Activated naive CD4-positive, alpha-beta T cell treated with anti-CD3 and anti-CD28 coated beads for 36 hours (primary cell): ENCODE measurements at regions not wholly inside any gene's neighbourhood (a gene's known extent, or its start where the extent isn't known, plus 50 kb on each side); places are given as distances from the start of the nearest gene placed in this dataset.
"Not testable (repeated sequence)": the region's sequence is repeated elsewhere in the genome, so short reads cannot be mapped to it uniquely, and the experiment has no call there.

Experiments
- CTCF ChIA-PET: fragments of 350-600 bp; sonication (Branson Sonifier 250); formaldehyde crosslinking; loops from one replicate; lab custom pipeline; 2021; ENCODE audit warnings: antibody characterized with exemption; lab: Charles Lee
- DNase-seq: peaks from one replicate; pipeline ENCODE4 v3.0.0-alpha.2; 2020
- H3K27ac Mint-ChIP-seq: one replicate; pipeline ENCODE4 v1.8.0; 2021; ENCODE audit warnings: mild to moderate bottlenecking, mixed read lengths
- H3K27me3 Mint-ChIP-seq: one replicate; pipeline ENCODE4 v1.8.0; 2021; ENCODE audit warnings: low read depth, mixed read lengths
- H3K36me3 Mint-ChIP-seq: one replicate; pipeline ENCODE4 v1.8.0; 2021; ENCODE audit warnings: low read depth, mixed read lengths
- H3K4me1 Mint-ChIP-seq: one replicate; pipeline ENCODE4 v1.8.0; 2021; ENCODE audit warnings: low read depth, mixed read lengths
- H3K4me3 Mint-ChIP-seq: one replicate; pipeline ENCODE4 v1.8.0; 2021; ENCODE audit warnings: mild to moderate bottlenecking, moderate library complexity, mixed read lengths
- H3K9me3 Mint-ChIP-seq: one replicate; pipeline ENCODE4 v1.8.0; 2021; ENCODE audit warnings: mixed read lengths
- intact Hi-C: fragments of 100-400 bp; cut with micrococcal nuclease; formaldehyde crosslinking; loops from one replicate; pipeline ENCODE4 v1.15.1; 2023

DNA sequence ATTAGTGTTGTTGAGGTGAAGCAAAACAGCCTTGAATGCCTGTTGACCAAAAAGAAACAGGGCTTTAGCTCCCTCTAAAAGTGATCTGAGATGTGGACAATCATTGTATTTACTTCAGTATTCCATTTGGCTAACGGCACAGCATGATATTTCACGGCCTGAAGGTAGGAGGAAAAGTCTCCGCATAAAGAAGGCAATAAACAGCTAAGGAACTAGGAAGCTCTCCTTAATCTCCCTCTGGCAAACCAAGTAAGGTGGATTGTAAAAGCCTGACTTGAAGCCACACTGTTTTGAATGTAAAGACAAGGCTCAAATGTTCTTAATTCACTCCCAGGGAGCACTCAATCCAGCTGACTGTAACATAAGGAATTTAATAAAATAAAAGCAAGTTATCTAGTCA, 160.0 kb upstream of the ZNF804B start:
- no peaks in the 10 kb centered on the region for H3K4me1 Mint-ChIP-seq
- CTCF ChIA-PET = interaction anchor here (0.5 kb wide), 1 partner anchor 434 kb away, joined by 6 read pairs; no protein-coding TSS in a partner anchor
- DNase-seq = no peak
- no peak overlapping the region for H3K4me3 Mint-ChIP-seq
- H3K36me3 Mint-ChIP-seq = no peaks in the 10 kb centered on the region
- no peak overlapping the region for H3K27ac Mint-ChIP-seq
- peaks cover 2% of the 10 kb centered on the region for H3K9me3 Mint-ChIP-seq
- intact Hi-C loops = no loop called here
- H3K27me3 Mint-ChIP-seq = no peaks in the 10 kb centered on the region

DNA sequence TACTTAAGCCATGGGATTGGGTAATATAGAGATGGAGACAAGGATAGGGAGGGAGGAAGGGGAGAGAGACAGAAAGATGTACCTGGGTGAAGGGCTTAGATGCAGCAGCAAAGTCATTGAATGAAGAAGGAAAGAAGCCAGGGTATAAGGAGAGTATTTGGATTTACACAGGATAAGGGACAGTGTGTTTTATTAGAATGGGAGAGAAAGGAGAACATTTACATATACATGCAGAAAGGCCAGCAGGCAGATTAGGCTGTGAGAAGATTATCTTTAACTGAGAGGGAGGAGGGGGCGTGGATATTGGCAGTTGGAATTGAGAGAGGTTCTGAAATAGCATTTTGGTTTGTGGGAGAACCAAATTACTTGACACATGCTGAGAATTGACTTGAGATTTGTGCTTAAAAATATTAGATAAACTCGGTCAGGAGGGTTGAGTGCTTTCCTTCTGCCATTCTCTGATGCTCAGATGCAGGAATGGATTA, 161.5 kb upstream of the ZNF804B start:
- Mint-ChIP-seq H3K4me1 (no peaks in the 10 kb centered on the region), H3K36me3 (no peaks in the 10 kb centered on the region), H3K27me3 (no peaks in the 10 kb centered on the region), H3K4me3 (no peak overlapping the region), H3K27ac (no peak overlapping the region), H3K9me3 (peaks cover 2% of the 10 kb centered on the region)
- DNase-seq = no peak
- intact Hi-C loops = no loop called here
- CTCF ChIA-PET = no interaction called here

DNA sequence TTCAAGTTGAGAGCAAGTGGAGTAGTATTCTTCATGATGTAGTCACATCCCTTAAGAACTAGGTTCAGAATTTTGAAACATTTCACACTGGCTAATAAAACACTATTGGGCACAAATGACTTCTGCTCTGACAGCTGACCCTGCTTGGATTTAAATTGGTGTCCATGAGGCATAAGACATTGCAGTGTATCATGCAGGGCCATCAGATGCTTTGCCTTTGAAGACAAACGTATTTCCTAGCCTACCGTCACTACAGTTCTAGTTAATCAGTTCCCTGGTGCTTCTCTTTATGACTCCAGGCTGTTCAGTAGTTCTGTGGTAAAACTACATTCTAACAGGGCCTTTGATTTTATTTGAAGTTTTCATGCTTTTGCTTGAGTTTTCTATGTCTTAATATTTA, 168.5 kb upstream of the ZNF804B start:
- Mint-ChIP-seq H3K9me3 (peaks cover 2% of the 10 kb centered on the region), H3K27me3 (no peaks in the 10 kb centered on the region), H3K4me1 (no peaks in the 10 kb centered on the region), H3K36me3 (no peaks in the 10 kb centered on the region), H3K4me3 (no peak overlapping the region), H3K27ac (no peak overlapping the region)
- intact Hi-C loops = no loop called here
- no peak for DNase-seq
- CTCF ChIA-PET = no interaction called here

DNA sequence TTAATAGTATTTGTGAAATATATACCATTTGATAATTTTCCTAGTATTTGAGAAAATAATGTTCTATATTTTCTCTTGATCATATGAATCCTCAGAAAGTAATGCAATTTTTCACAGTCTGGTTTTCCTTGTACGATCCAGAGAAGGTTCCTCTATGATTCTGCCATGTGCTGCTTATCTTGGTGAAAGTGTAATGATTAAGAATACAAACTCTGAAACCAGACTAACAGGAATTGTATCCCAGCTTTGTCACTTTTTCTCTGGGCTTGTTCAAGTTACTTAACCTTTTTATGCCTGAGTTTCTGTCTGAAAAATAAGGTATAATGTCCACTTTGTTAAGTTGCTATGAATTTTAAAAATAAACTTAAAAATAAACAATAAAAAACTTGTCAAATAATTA, 169.6 kb upstream of the ZNF804B start:
- no peaks in the 10 kb centered on the region for H3K4me1 Mint-ChIP-seq
- DNase-seq = no peak
- H3K36me3 Mint-ChIP-seq = no peaks in the 10 kb centered on the region
- H3K27ac Mint-ChIP-seq = no peak overlapping the region
- CTCF ChIA-PET = no interaction called here
- peaks cover 2% of the 10 kb centered on the region for H3K9me3 Mint-ChIP-seq
- no peaks in the 10 kb centered on the region for H3K27me3 Mint-ChIP-seq
- no peak overlapping the region for H3K4me3 Mint-ChIP-seq
- intact Hi-C loops = no loop called here

DNA sequence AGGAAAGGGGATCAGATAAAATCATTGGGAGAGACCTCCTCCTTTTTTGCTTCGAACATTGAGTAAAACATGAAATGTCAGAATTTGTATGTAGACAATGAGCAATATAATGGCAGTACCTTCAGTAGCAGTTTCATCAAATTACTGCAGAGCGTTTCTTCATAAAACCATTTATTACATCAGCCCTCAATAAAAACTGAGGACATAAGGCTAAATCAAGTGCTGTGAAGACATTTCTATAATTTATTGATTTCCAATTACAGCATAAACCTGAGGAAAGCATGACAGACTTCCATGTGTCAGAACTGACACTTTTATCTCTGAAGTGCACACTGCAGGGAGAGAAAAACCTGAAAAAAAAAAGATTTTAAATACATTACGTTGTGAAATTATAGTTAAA, 172.6 kb upstream of the ZNF804B start:
- no peaks in the 10 kb centered on the region for H3K4me1 Mint-ChIP-seq
- H3K27ac Mint-ChIP-seq = no peak overlapping the region
- no peaks in the 10 kb centered on the region for H3K27me3 Mint-ChIP-seq
- intact Hi-C loops = no loop called here
- CTCF ChIA-PET = no interaction called here
- DNase-seq = no peak
- no peaks in the 10 kb centered on the region for H3K36me3 Mint-ChIP-seq
- H3K9me3 Mint-ChIP-seq = no peaks in the 10 kb centered on the region
- H3K4me3 Mint-ChIP-seq = no peak overlapping the region

DNA sequence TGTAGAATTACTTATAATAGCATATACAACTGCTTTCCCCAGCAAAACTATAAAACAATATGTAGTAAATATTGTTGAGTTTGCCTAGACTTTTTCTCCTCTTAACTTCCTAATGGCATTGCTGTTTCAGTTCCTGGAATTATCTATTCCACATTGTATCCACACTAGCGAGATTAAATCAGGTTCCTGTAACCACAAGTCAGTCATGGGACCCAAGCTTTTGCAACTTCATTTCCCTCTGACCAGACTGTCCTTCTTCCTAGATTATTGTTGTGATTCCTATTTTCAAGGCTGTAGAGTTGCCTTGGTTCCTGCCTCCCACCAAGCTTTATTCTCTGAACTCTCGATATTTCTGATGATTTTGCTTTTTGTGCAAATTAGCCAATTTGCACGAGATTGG, 173.3 kb upstream of the ZNF804B start:
- DNase-seq = no peak
- intact Hi-C loops = no loop called here
- CTCF ChIA-PET = no interaction called here
- H3K9me3 Mint-ChIP-seq = no peaks in the 10 kb centered on the region
- no peaks in the 10 kb centered on the region for H3K36me3 Mint-ChIP-seq
- no peaks in the 10 kb centered on the region for H3K27me3 Mint-ChIP-seq
- H3K4me1 Mint-ChIP-seq = no peaks in the 10 kb centered on the region
- H3K4me3 Mint-ChIP-seq = no peak overlapping the region
- no peak overlapping the region for H3K27ac Mint-ChIP-seq

DNA sequence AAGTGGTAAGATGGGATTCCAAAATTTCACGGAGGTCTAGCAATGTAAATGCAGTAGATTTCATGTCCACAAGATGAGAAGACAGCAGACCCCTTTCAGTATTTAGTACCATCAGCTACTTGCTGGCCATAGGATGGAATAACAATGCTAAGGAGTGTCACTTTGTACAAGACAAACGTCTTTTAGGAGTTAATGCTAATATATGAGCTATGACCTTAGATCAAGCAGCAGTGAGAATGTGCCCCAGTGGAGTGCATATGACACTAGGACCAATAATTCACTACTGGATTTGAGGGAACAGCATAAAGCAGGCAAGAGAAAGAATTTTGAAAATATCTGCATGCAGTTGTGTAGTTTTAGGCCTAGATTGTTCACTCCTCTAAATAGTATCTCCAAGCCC, 182.8 kb upstream of the ZNF804B start:
- no peak overlapping the region for H3K4me3 Mint-ChIP-seq
- CTCF ChIA-PET = no interaction called here
- no peaks in the 10 kb centered on the region for H3K36me3 Mint-ChIP-seq
- intact Hi-C loops = no loop called here
- no peaks in the 10 kb centered on the region for H3K27me3 Mint-ChIP-seq
- H3K9me3 Mint-ChIP-seq = no peaks in the 10 kb centered on the region
- no peak overlapping the region for H3K27ac Mint-ChIP-seq
- DNase-seq = no peak
- no peaks in the 10 kb centered on the region for H3K4me1 Mint-ChIP-seq

DNA sequence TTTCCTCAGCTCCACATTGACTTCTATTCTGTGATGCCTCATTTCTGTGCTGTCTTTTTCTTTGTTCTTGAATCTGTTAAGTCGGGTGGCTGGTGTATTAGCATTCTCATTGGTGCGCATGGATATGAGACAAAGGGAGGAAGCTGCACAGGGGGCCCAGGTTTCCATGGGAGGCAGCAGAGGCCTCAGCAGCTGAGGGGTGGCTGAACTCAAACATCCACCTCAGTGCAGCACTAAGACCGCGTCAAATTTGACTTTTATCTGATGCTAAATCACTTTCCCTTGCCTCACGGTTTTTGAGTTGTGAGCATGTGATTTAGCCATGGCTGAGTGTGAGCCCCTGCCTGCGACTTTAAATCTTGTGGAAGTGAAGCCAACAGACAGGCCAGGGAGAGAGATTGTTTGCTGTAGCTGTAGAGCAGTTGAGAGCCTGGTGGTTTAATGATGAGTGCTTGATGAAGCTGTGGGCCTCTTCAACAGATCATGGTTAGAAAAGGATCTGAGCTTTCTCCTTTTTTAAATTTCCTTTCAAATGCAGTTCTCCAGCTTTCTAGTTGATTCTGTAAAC, 193.3 kb upstream of the ZNF804B start:
- no peak overlapping the region for H3K27ac Mint-ChIP-seq
- CTCF ChIA-PET = no interaction called here

DNA sequence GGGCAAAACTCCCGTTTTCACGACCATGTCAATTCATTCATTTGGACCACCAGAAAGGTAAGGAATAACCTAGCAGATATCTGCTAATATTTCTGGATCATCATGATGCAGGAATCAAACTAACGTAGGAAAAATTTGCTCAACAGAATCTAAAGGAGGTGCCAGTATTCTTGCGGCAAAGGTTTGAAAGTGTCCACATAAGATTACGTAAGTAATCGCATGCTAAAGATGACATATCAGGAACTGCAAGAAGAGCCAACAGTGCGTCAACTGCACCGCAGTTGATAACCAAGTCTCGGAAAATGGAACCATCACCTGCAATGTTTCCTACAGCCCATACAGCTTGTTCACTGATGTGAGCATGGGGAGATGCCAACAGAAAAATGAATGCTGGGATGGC, 194.1 kb upstream of the ZNF804B start:
- no peaks in the 10 kb centered on the region for H3K36me3 Mint-ChIP-seq
- H3K4me3 Mint-ChIP-seq = no peak overlapping the region
- H3K27ac Mint-ChIP-seq = no peak overlapping the region
- DNase-seq = no peak
- no peaks in the 10 kb centered on the region for H3K9me3 Mint-ChIP-seq
- CTCF ChIA-PET = no interaction called here
- no peaks in the 10 kb centered on the region for H3K4me1 Mint-ChIP-seq
- intact Hi-C loops = no loop called here
- no peaks in the 10 kb centered on the region for H3K27me3 Mint-ChIP-seq

More for the DNA sequence above, 193.3 kb upstream of the ZNF804B start:
- Mint-ChIP-seq H3K4me1 (no peaks in the 10 kb centered on the region), H3K36me3 (no peaks in the 10 kb centered on the region), H3K27me3 (no peaks in the 10 kb centered on the region), H3K4me3 (no peak overlapping the region), H3K9me3 (no peaks in the 10 kb centered on the region)
- no peak for DNase-seq
- intact Hi-C loops = no loop called here

DNA sequence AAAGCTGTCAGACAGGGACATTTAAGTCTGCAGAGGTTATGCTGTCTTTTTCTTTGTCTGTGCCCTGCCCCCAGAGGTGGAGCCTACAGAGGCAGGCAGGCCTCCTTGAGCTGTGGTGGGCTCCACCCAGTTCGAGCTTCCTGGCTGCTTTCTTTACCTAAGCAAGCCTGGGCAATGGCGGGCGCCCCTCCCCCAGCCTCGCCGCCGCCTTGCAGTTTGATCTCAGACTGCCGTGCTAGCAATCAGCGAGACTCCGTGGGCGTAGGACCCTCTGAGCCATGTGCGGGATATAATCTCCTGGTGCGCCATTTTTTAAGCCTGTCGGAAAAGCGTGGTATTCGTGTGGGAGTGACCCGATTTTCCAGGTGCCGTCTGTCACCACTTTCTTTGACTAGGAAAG, 203.1 kb upstream of the ZNF804B start:
- H3K9me3 Mint-ChIP-seq, H3K4me1 Mint-ChIP-seq, CTCF ChIA-PET, H3K36me3 Mint-ChIP-seq, intact Hi-C loops, H3K27ac Mint-ChIP-seq, H3K4me3 Mint-ChIP-seq, DNase-seq, H3K27me3 Mint-ChIP-seq: not testable (repeated sequence)

DNA sequence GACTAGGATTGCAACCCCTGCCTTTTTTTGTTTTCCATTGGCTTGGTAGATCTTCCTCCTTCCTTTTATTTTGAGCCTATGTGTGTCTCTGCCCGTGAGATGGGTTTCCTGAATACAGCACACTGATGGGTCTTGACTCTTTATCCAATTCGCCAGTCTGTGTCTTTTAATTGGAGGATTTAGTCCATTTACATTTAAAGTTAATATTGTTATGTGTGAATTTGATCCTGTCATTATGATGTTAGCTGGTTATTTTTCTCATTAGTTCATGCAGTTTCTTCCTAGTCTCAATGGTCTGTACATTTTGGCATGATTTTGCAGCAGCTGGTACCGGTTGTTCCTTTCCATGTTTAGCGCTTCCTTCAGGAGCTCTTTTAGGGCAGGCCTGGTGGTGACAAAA, 204.7 kb upstream of the ZNF804B start:
- H3K9me3 Mint-ChIP-seq, H3K36me3 Mint-ChIP-seq, H3K4me3 Mint-ChIP-seq, CTCF ChIA-PET, H3K4me1 Mint-ChIP-seq, intact Hi-C loops, H3K27ac Mint-ChIP-seq, H3K27me3 Mint-ChIP-seq, DNase-seq: not testable (repeated sequence)

DNA sequence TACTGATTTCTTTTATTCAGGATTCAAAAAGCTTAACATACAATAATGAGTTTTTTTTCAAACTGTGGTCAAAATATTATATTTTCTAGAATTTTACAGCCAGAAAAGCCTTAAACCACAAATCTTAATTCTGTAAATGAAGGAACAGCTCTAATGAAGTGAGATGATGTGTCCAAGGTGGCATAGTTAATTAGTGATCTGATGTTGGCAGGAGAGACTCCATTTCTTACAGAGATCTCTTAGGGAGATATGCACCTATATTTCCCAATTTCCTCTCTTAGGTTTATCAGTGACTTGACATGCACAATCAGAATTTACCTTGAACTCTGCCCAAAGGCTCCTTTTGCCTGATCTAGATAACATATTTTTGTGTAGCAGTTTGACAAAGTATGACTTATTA, 211.1 kb upstream of the ZNF804B start:
- H3K4me1 Mint-ChIP-seq = no peaks in the 10 kb centered on the region
- no peak overlapping the region for H3K27ac Mint-ChIP-seq
- H3K4me3 Mint-ChIP-seq = no peak overlapping the region
- DNase-seq = no peak
- H3K27me3 Mint-ChIP-seq = peaks cover 5% of the 10 kb centered on the region
- intact Hi-C loops = loop anchor here (5.0 kb wide), 1 partner anchor 289 kb away; no protein-coding TSS in a partner anchor
- no peaks in the 10 kb centered on the region for H3K36me3 Mint-ChIP-seq
- H3K9me3 Mint-ChIP-seq = peaks cover 4% of the 10 kb centered on the region
- CTCF ChIA-PET = interaction anchor here (0.9 kb wide), 1 partner anchor 1096 kb away, joined by 3 read pairs; no protein-coding TSS in a partner anchor

DNA sequence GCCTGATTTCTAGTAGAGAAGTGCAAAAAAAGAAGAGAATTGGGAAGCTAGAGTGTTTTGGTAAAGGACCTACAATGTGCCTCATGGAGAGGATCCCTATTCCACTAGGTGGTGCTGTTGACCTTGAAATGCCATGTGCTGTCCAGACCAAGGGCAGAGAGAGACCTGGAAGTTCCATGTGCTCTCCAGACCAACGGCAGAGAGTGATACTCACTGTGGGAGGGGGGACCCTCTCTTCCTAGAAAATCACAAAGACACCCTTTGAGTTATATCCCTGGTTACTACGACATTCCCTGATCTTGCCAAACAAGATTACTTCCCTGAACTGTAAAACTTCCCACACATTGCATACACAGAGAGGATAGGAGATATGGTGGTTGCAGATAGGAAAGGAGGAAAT, 212.7 kb upstream of the ZNF804B start:
- DNase-seq = peak; percentile 49
- no peaks in the 10 kb centered on the region for H3K36me3 Mint-ChIP-seq
- H3K4me1 Mint-ChIP-seq = no peaks in the 10 kb centered on the region
- H3K27me3 Mint-ChIP-seq = peaks cover 5% of the 10 kb centered on the region
- H3K27ac Mint-ChIP-seq = no peak overlapping the region
- intact Hi-C loops = loop anchor here (1.0 to 5.0 kb wide), 2 partner anchors 290 to 1076 kb away; no protein-coding TSS in a partner anchor
- peaks cover 4% of the 10 kb centered on the region for H3K9me3 Mint-ChIP-seq
- CTCF ChIA-PET = interaction anchor here (0.9 to 1.1 kb wide), 2 partner anchors 244 to 1076 kb away, joined by 3 to 4 read pairs; no protein-coding TSS in a partner anchor
- no peak overlapping the region for H3K4me3 Mint-ChIP-seq
